Gastroesophageal sphincter (tissue), 4 donors: ENCODE measurements at regions not wholly inside any gene's neighbourhood (a gene's known extent, or its start where the extent isn't known, plus 50 kb on each side); places are given as distances from the start of the nearest gene placed in this dataset.

Experiments used
- ATAC-seq: fragments of 150-250 bp; one replicate; pipeline ENCODE4 v1.9.1; 2016; ENCODE audit warnings: mild to moderate bottlenecking, moderate library complexity
- H3K27ac ChIP-seq, 4 donors: fragments of 200-600 bp; sonication (generic) in 3 of 4; 1 replicate in 3 of 4; 2 replicates in 1 of 4; pipeline ENCODE4 v1.5.1; 2016 to 2019
- H3K27me3 ChIP-seq: fragments of 200-600 bp; sonication (generic); one replicate; pipeline ENCODE4 v1.5.1; 2019
- H3K36me3 ChIP-seq, 2 donors: fragments of 200-600 bp; sonication (generic); one replicate each; pipeline ENCODE4 v1.5.1; 2019; ENCODE audit warnings: control low read depth in 1 of 2
- H3K4me1 ChIP-seq, 3 donors: fragments of 200-600 bp; sonication (generic); 1 replicate in 2 of 3; 2 replicates in 1 of 3; pipeline ENCODE4 v1.5.1; 2016 to 2019; ENCODE audit warnings: control low read depth in 2 of 3
- H3K4me3 ChIP-seq, 2 donors: fragments of 200-600 bp; sonication (generic); one replicate each; pipeline ENCODE4 v1.5.1; 2019; ENCODE audit warnings: mild to moderate bottlenecking in 1 of 2, moderate library complexity in 1 of 2
- H3K9me3 ChIP-seq, 3 donors: fragments of 200-600 bp; sonication (generic); one replicate each; pipeline ENCODE4 v1.5.1; 2017 to 2019; ENCODE audit warnings: control low read depth in 2 of 3
- CTCF ChIP-seq, 4 experiments: fragments of 200-600 bp in 2 of 4; fragments of 450-650 bp in 2 of 4; sonication (generic) in 1 of 4; IDR thresholded peaks; one replicate each; pipeline ENCODE4 v1.5.1; 2017 to 2019; ENCODE audit warnings: antibody characterized with exemption in 4 of 4, mild to moderate bottlenecking in 2 of 4, moderate library complexity in 2 of 4
- EP300 ChIP-seq: sonication (generic); formaldehyde crosslinking; IDR thresholded peaks from one replicate; pipeline ENCODE4 v1.6.1; 2017; ENCODE audit warnings: antibody characterized with exemption, mild to moderate bottlenecking
- POLR2A ChIP-seq, 2 donors: fragments of 450-650 bp; IDR thresholded peaks; one replicate each; pipeline ENCODE4 v1.6.1; 2017; ENCODE audit warnings: antibody characterized with exemption in 2 of 2, mild to moderate bottlenecking in 2 of 2, moderate library complexity in 1 of 2
- POLR2AphosphoS5 ChIP-seq: sonication (generic); formaldehyde crosslinking; IDR thresholded peaks from one replicate; pipeline ENCODE4 v1.6.1; 2017; ENCODE audit warnings: antibody characterized with exemption
- WGBS, 2 donors: methylation state at CpG; one replicate each; pipeline ENCODE4 v1.1.5; 2018; ENCODE audit warnings: low coverage in 1 of 2; 5-methylcytosine and 5-hydroxymethylcytosine counted together

- no peak for ATAC-seq
- 74% methylated on average over 3 of the region's 3 CpGs; no CpG with 5 or more reads in 1 of the 2 donors for WGBS, 2 donors
- Histone ChIP-seq H3K9me3 (no peaks in the 10 kb centered on the region), H3K4me3 (no peak overlapping the region), H3K4me1 (no peaks in the 10 kb centered on the region), H3K27me3 (peaks cover 91% of the 10 kb centered on the region), H3K36me3 (no peaks in the 10 kb centered on the region), H3K27ac (no peak overlapping the region)
- no peak for TF ChIP-seq CTCF (IDR thresholded peaks at IDR 0.05)
- TF ChIP-seq POLR2AphosphoS5, result no peak
- TF ChIP-seq POLR2A (IDR thresholded peaks at IDR 0.05), result no peak
Observed at GRCh38 chr11:119977561-119977860, 160.4 kb downstream of the TRIM29 start.

GRCh38 chr11:119976805-119977560, 160.9 kb downstream of the TRIM29 start:
- H3K27ac ChIP-seq, result no peak overlapping the region
- H3K4me1 ChIP-seq, result no peaks in the 10 kb centered on the region
- no peak for ATAC-seq
- peaks cover 0 to 1% (median 0%) of the 10 kb centered on the region in 3 donors for H3K9me3 ChIP-seq
- 70 to 78% methylated on average over 5 to 8 of the region's 13 CpGs for WGBS, 2 donors
- no peaks in the 10 kb centered on the region for H3K36me3 ChIP-seq
- no peak for TF ChIP-seq CTCF (IDR thresholded peaks at IDR 0.05)
- no peak for TF ChIP-seq POLR2AphosphoS5
- TF ChIP-seq EP300, result no peak
- no peak for TF ChIP-seq POLR2A (IDR thresholded peaks at IDR 0.05)
- no peak overlapping the region for H3K4me3 ChIP-seq
- peaks cover 93% of the 10 kb centered on the region for H3K27me3 ChIP-seq

GRCh38 chr11:119975561-119976152, 162.3 kb downstream of the TRIM29 start:
- H3K4me1 ChIP-seq, result no peaks in the 10 kb centered on the region
- H3K36me3 ChIP-seq, result no peaks in the 10 kb centered on the region
- no peak overlapping the region for H3K27ac ChIP-seq
- H3K4me3 ChIP-seq, result no peak overlapping the region
- peaks cover 0 to 3% (median 0%) of the 10 kb centered on the region in 3 donors for H3K9me3 ChIP-seq
- TF ChIP-seq POLR2A (IDR thresholded peaks at IDR 0.05) (no peak), CTCF (IDR thresholded peaks at IDR 0.05) (no peak), EP300 (no peak), POLR2AphosphoS5 (no peak)
- 0% methylated on average over 1 of the region's 15 CpGs; no CpG with 5 or more reads in 1 of the 2 donors for WGBS, 2 donors
- ATAC-seq, result no peak
- H3K27me3 ChIP-seq, result peaks cover 86% of the 10 kb centered on the region

GRCh38 chr11:119974467-119974866, 163.4 kb downstream of the TRIM29 start:
- H3K4me3 ChIP-seq, result no peak overlapping the region
- no peak overlapping the region for H3K27ac ChIP-seq

More at GRCh38 chr11:119974467-119974866, 163.4 kb downstream of the TRIM29 start:
- no peaks in the 10 kb centered on the region for H3K36me3 ChIP-seq
- no peak for ATAC-seq
- no peak for TF ChIP-seq POLR2A (IDR thresholded peaks at IDR 0.05)
- TF ChIP-seq EP300, result no peak
- no peak for TF ChIP-seq POLR2AphosphoS5
- TF ChIP-seq CTCF (IDR thresholded peaks at IDR 0.05), result no peak
- H3K4me1 ChIP-seq, result no peaks in the 10 kb centered on the region
- peaks cover 0 to 3% (median 0%) of the 10 kb centered on the region in 3 donors for H3K9me3 ChIP-seq
- WGBS, 2 donors, result 53% methylated on average over 3 of the region's 4 CpGs; no CpG with 5 or more reads in 1 of the 2 donors
- H3K27me3 ChIP-seq, result peaks cover 83% of the 10 kb centered on the region
